ENCODE measurements at regions not wholly inside any gene's neighbourhood (a gene's known extent, or its start where the extent isn't known, plus 50 kb on each side); places are given as distances from the start of the nearest gene placed in this dataset.

- FAIRE-seq (no peak), DNase-seq (ENCODE audit: low spot score in 2 of 2) (no peak)
Measured at GRCh38 chr4:167642250-167642649, 408.0 kb upstream of the SPOCK3 start.

- FAIRE-seq, result no peak
Measured at GRCh38 chr4:167645358-167645757, 411.1 kb upstream of the SPOCK3 start.

GRCh38 chr4:167652267-167652666 is 418.0 kb upstream of the SPOCK3 start:
- FAIRE-seq (no peak), DNase-seq (ENCODE audit: low spot score in 2 of 2) (no peak)

More at GRCh38 chr4:167645358-167645757, 411.1 kb upstream of the SPOCK3 start:
- no peak for DNase-seq (ENCODE audit: low spot score in 2 of 2)

- FAIRE-seq, result no peak
- no peak for DNase-seq (ENCODE audit: low spot score in 2 of 2)
Measured at GRCh38 chr4:167688660-167689142, 403.6 kb upstream of the ANXA10 start.

GRCh38 chr4:167702391-167702790 is 389.9 kb upstream of the ANXA10 start:
- FAIRE-seq (no peak), DNase-seq (ENCODE audit: low spot score in 2 of 2) (no peak)

- no peak for FAIRE-seq
Measured at GRCh38 chr4:167711517-167711916, 380.8 kb upstream of the ANXA10 start.

GRCh38 chr4:167713756-167714155 is 378.6 kb upstream of the ANXA10 start:
- DNase-seq (ENCODE audit: low spot score in 2 of 2), result no peak
- FAIRE-seq, result no peak

More at GRCh38 chr4:167711517-167711916, 380.8 kb upstream of the ANXA10 start:
- no peak for DNase-seq (ENCODE audit: low spot score in 2 of 2)

GRCh38 chr4:167715176-167715575 is 377.2 kb upstream of the ANXA10 start:
- DNase-seq (ENCODE audit: low spot score in 2 of 2), result no peak
- no peak for FAIRE-seq

GRCh38 chr4:167717495-167717894 is 374.8 kb upstream of the ANXA10 start:
- no peak for FAIRE-seq
- no peak for DNase-seq (ENCODE audit: low spot score in 2 of 2)

GRCh38 chr4:167721617-167722486 is 370.5 kb upstream of the ANXA10 start:
- FAIRE-seq (no peak), DNase-seq (ENCODE audit: low spot score in 2 of 2) (no peak)

GRCh38 chr4:167722487-167722808 is 369.9 kb upstream of the ANXA10 start:
- no peak for DNase-seq (ENCODE audit: low spot score in 2 of 2)
- no peak for FAIRE-seq

- FAIRE-seq, result no peak
- DNase-seq (ENCODE audit: low spot score in 2 of 2), result no peak
Measured at GRCh38 chr4:167724941-167725340, 367.4 kb upstream of the ANXA10 start.

GRCh38 chr4:167730769-167731168 is 361.6 kb upstream of the ANXA10 start:
- DNase-seq (ENCODE audit: low spot score in 2 of 2) (no peak), FAIRE-seq (no peak)

GRCh38 chr4:167745024-167745687 is 347.2 kb upstream of the ANXA10 start:
- FAIRE-seq, result no peak
- no peak for DNase-seq (ENCODE audit: low spot score in 2 of 2)

GRCh38 chr4:167767281-167767680 is 325.1 kb upstream of the ANXA10 start:
- FAIRE-seq, result no peak
- DNase-seq (ENCODE audit: low spot score in 2 of 2), result no peak

GRCh38 chr4:167774646-167775045 is 317.7 kb upstream of the ANXA10 start:
- DNase-seq (ENCODE audit: low spot score in 2 of 2), result no peak
- no peak for FAIRE-seq

- DNase-seq (ENCODE audit: low spot score in 2 of 2), result no peak
- FAIRE-seq, result no peak
Measured at GRCh38 chr4:167775375-167775774, 317.0 kb upstream of the ANXA10 start.

- FAIRE-seq (no peak), DNase-seq (ENCODE audit: low spot score in 2 of 2) (no peak)
Measured at GRCh38 chr4:167779280-167779679, 313.1 kb upstream of the ANXA10 start.

GRCh38 chr4:167779864-167780263 is 312.5 kb upstream of the ANXA10 start:
- DNase-seq (ENCODE audit: low spot score in 2 of 2) (no peak), FAIRE-seq (no peak)

- DNase-seq (ENCODE audit: low spot score in 2 of 2) (no peak), FAIRE-seq (no peak)
Measured at GRCh38 chr4:167784826-167785225, 307.5 kb upstream of the ANXA10 start.

- FAIRE-seq, result no peak
- no peak for DNase-seq (ENCODE audit: low spot score in 2 of 2)
Measured at GRCh38 chr4:167785523-167785922, 306.8 kb upstream of the ANXA10 start.

GRCh38 chr4:167786504-167786903 is 305.8 kb upstream of the ANXA10 start:
- FAIRE-seq, result no peak
- DNase-seq (ENCODE audit: low spot score in 2 of 2), result no peak
